Liver (tissue), 8 donors: ENCODE measurements at regions not wholly inside any gene's neighbourhood (a gene's known extent, or its start where the extent isn't known, plus 50 kb on each side); places are given as distances from the start of the nearest gene placed in this dataset.

Source experiments
- DNase-seq: peaks from one replicate; pipeline ENCODE4 v3.0.0-alpha.2; 2017; ENCODE audit warnings: low spot score
- H3K27ac ChIP-seq, 2 donors: one replicate each; pipeline ENCODE4 v1.7.0; 2013; ENCODE audit warnings: inconsistent platforms in 2 of 2, low read length in 2 of 2, control low read depth in 1 of 2, low read depth in 1 of 2, mild to moderate bottlenecking in 1 of 2
- H3K27me3 ChIP-seq, 4 donors: one replicate each; pipeline versions ENCODE4 v1.6.1 to v1.7.0; 2013; ENCODE audit warnings: low read length in 3 of 4, inconsistent platforms in 1 of 4, mild to moderate bottlenecking in 1 of 4, moderate library complexity in 1 of 4; ENCODE audit not compliant: control insufficient read depth in 4 of 4, insufficient read depth in 4 of 4
- H3K36me3 ChIP-seq, 4 donors: one replicate each; pipeline versions ENCODE4 v1.6.1 to v1.7.0; 2013; ENCODE audit warnings: low read length in 3 of 4, mild to moderate bottlenecking in 3 of 4, low read depth in 1 of 4, moderate library complexity in 1 of 4; ENCODE audit not compliant: control insufficient read depth in 4 of 4, insufficient read depth in 3 of 4
- H3K4me1 ChIP-seq, 4 donors: one replicate each; pipeline versions ENCODE4 v1.6.1 to v1.7.0; 2013; ENCODE audit warnings: low read length in 3 of 4, mild to moderate bottlenecking in 3 of 4, moderate library complexity in 1 of 4; ENCODE audit not compliant: control insufficient read depth in 4 of 4, insufficient read depth in 4 of 4
- H3K4me3 ChIP-seq, 3 donors: one replicate each; pipeline versions ENCODE4 v1.6.1 to v1.7.0; 2013; ENCODE audit warnings: low read length in 3 of 3, control low read depth in 1 of 3, low read depth in 1 of 3, mild to moderate bottlenecking in 1 of 3
- H3K9ac ChIP-seq, 2 donors: one replicate each; pipeline ENCODE4 v1.7.0; 2013; ENCODE audit warnings: low read length in 2 of 2, mild to moderate bottlenecking in 2 of 2, moderate library complexity in 2 of 2, control low read depth in 1 of 2, low read depth in 1 of 2
- H3K9me3 ChIP-seq, 4 donors: one replicate each; pipeline versions ENCODE4 v1.6.1 to v1.7.0; 2013; ENCODE audit warnings: low read length in 3 of 4; ENCODE audit not compliant: control insufficient read depth in 4 of 4
- ATF3 ChIP-seq: IDR thresholded peaks from 2 replicates; pipeline ENCODE4 v1.6.1; 2016; ENCODE audit warnings: antibody characterized with exemption
- CTCF ChIP-seq: fragments of 150-350 bp; IDR thresholded peaks from 2 replicates; pipeline ENCODE4 v1.5.1; 2017; ENCODE audit warnings: improper control_type of control experiment, low read depth, low read length; ENCODE audit not compliant: missing input control
- EGR1 ChIP-seq, 2 donors: IDR thresholded peaks; 2 replicates each; pipeline ENCODE4 v1.6.1; 2016 to 2018; ENCODE audit warnings: antibody characterized with exemption in 2 of 2, low read depth in 2 of 2
- GABPA ChIP-seq, 2 donors: IDR thresholded peaks in 1 of 2; conservative IDR thresholded peaks in 1 of 2; 2 replicates each; pipeline ENCODE4 v1.6.1; 2016; ENCODE audit warnings: antibody characterized with exemption in 2 of 2, mild to moderate bottlenecking in 1 of 2, moderate library complexity in 1 of 2
- HNF4A ChIP-seq, 2 donors: conservative IDR thresholded peaks; 2 replicates each; pipeline ENCODE4 v1.6.1; 2016; ENCODE audit warnings: antibody characterized with exemption in 2 of 2, mild to moderate bottlenecking in 2 of 2
- HNF4G ChIP-seq: IDR thresholded peaks from 2 replicates; pipeline ENCODE4 v1.6.1; 2016; ENCODE audit warnings: antibody characterized with exemption
- JUND ChIP-seq, 2 donors: IDR thresholded peaks; 2 replicates each; pipeline ENCODE4 v1.6.1; 2016; ENCODE audit warnings: antibody characterized with exemption in 2 of 2
- NR2F2 ChIP-seq: IDR thresholded peaks from 2 replicates; pipeline ENCODE4 v1.6.1; 2016; ENCODE audit warnings: antibody characterized with exemption
- RAD21 ChIP-seq, 2 donors: IDR thresholded peaks; 2 replicates each; pipeline ENCODE4 v1.6.1; 2016; ENCODE audit warnings: antibody characterized with exemption in 2 of 2, mild to moderate bottlenecking in 2 of 2
- REST ChIP-seq: IDR thresholded peaks from 2 replicates; pipeline ENCODE4 v1.6.1; 2016; ENCODE audit warnings: antibody characterized with exemption, mild to moderate bottlenecking
- RXRA ChIP-seq, 2 donors: IDR thresholded peaks; 2 replicates each; pipeline ENCODE4 v1.6.1; 2017 to 2018; ENCODE audit warnings: antibody characterized with exemption in 2 of 2, mild to moderate bottlenecking in 1 of 2
- SP1 ChIP-seq: IDR thresholded peaks from 2 replicates; pipeline ENCODE4 v1.6.1; 2018; ENCODE audit warnings: antibody characterized with exemption, mild to moderate bottlenecking
- YY1 ChIP-seq: IDR thresholded peaks from 2 replicates; pipeline ENCODE4 v1.6.1; 2016; ENCODE audit warnings: antibody characterized with exemption, mild to moderate bottlenecking
- ZBTB33 ChIP-seq: IDR thresholded peaks from 2 replicates; pipeline ENCODE4 v1.6.1; 2016; ENCODE audit warnings: antibody characterized with exemption
- WGBS: extraction: QIAGEN DNeasy Blood & Tissue Kit; methylation state at CpG from one replicate; pipeline ENCODE4 v1.1.7; 2013; 5-methylcytosine and 5-hydroxymethylcytosine counted together
- donor health status: healthy.
- donor health status: healthy.
- donor health status: healthy.
- donor health status: healthy.
- donor health status: healthy.

GRCh38 chr9:26081847-26082246, 403.6 kb upstream of the TUSC1 start:
- no peak overlapping the region for H3K27ac ChIP-seq
- H3K36me3 ChIP-seq = no peaks in the 10 kb centered on the region
- H3K4me3 ChIP-seq = no peak overlapping the region
- H3K4me1 ChIP-seq = no peaks in the 10 kb centered on the region
- H3K9ac ChIP-seq = no peak overlapping the region
- no peaks in the 10 kb centered on the region for H3K27me3 ChIP-seq
- DNase-seq = no peak
- TF ChIP-seq RAD21 (IDR thresholded peaks at IDR 0.05) = no peak
- no peak for TF ChIP-seq REST
- no peak for TF ChIP-seq JUND (IDR thresholded peaks at IDR 0.05)
- TF ChIP-seq ZBTB33 = no peak
- TF ChIP-seq HNF4A (conservative IDR thresholded peaks at IDR 0.05) = no peak
- no peak for TF ChIP-seq EGR1 (IDR thresholded peaks at IDR 0.05; ENCODE audit: low read depth in 2 of 2)
- no peak for TF ChIP-seq GABPA (IDR thresholded peaks at IDR 0.05 in 1 of 2, conservative IDR thresholded peaks at IDR 0.05 in 1 of 2)
- TF ChIP-seq RXRA (IDR thresholded peaks at IDR 0.05) = no peak
- no peak for TF ChIP-seq CTCF
- no peak for TF ChIP-seq SP1
- TF ChIP-seq YY1 = no peak
- no peak for TF ChIP-seq HNF4G
- no peak for TF ChIP-seq ATF3
- no peak for TF ChIP-seq NR2F2
- WGBS = 56% methylated on average over 5 of the region's 5 CpGs
- H3K9me3 ChIP-seq = peaks cover 0 to 7% (median under 1%) of the 10 kb centered on the region in 4 donors

GRCh38 chr9:26078706-26079105, 400.5 kb upstream of the TUSC1 start:
- TF ChIP-seq EGR1 (IDR thresholded peaks at IDR 0.05; ENCODE audit: low read depth in 2 of 2) (no peak), NR2F2 (no peak), CTCF (no peak), REST (no peak), RXRA (IDR thresholded peaks at IDR 0.05) (no peak)
- DNase-seq = no peak
- Histone ChIP-seq H3K9ac (no peak overlapping the region), H3K9me3 (peaks cover 0 to 13% (median 1%) of the 10 kb centered on the region in 4 donors), H3K36me3 (no peaks in the 10 kb centered on the region), H3K27ac (no peak overlapping the region), H3K27me3 (no peaks in the 10 kb centered on the region), H3K4me1 (no peaks in the 10 kb centered on the region), H3K4me3 (no peak overlapping the region)
- 61% methylated on average over 4 of the region's 4 CpGs for WGBS
